Natural killer cell (primary cell): ENCODE measurements at regions not wholly inside any gene's neighbourhood (a gene's known extent, or its start where the extent isn't known, plus 50 kb on each side); places are given as distances from the start of the nearest gene placed in this dataset.

Source experiments
- ATAC-seq, 3 donors: fragments of 150-1000 bp in 2 of 3; fragments of 200-7000 bp in 1 of 3; cut with Tn5 transposase; 1 replicate in 1 of 3; 2 replicates in 2 of 3; pipeline ENCODE4 v1.10.0; 2021; ENCODE audit warnings: mild to moderate bottlenecking in 2 of 3, moderate library complexity in 2 of 3
- DNase-seq, 2 donors: peaks; one replicate each; pipeline versions ENCODE4 v3.0.0 to v3.0.0-alpha.2; 2013 to 2021; ENCODE audit warnings: mixed read lengths in 1 of 2
- H3K27ac ChIP-seq: one replicate; pipeline ENCODE4 v1.5.1; 2013; ENCODE audit warnings: mild to moderate bottlenecking, low read length
- H3K27me3 ChIP-seq: one replicate; pipeline ENCODE4 v1.6.1; 2013; ENCODE audit warnings: low read length; ENCODE audit not compliant: control insufficient read depth, insufficient read depth
- H3K36me3 ChIP-seq: one replicate; pipeline ENCODE4 v1.6.1; 2013; ENCODE audit warnings: low read length; ENCODE audit not compliant: control insufficient read depth, insufficient read depth
- H3K4me1 ChIP-seq: one replicate; pipeline ENCODE4 v1.6.1; 2013; ENCODE audit warnings: low read length; ENCODE audit not compliant: control insufficient read depth, insufficient read depth
- H3K4me3 ChIP-seq: one replicate; pipeline ENCODE4 v1.5.1; 2013; ENCODE audit warnings: low read length
- H3K9me3 ChIP-seq: one replicate; pipeline ENCODE4 v1.6.1; 2013; ENCODE audit warnings: low read length; ENCODE audit not compliant: control insufficient read depth, insufficient read depth
- H3K27ac Mint-ChIP-seq, 2 donors: one replicate each; pipeline ENCODE4 v1.8.0; 2022; ENCODE audit warnings: mild to moderate bottlenecking in 2 of 2, mixed read lengths in 2 of 2, moderate library complexity in 1 of 2
- H3K27me3 Mint-ChIP-seq, 2 donors: one replicate each; pipeline ENCODE4 v1.8.0; 2022; ENCODE audit warnings: low read depth in 2 of 2, mixed read lengths in 2 of 2
- H3K36me3 Mint-ChIP-seq: one replicate; pipeline ENCODE4 v1.8.0; 2022; ENCODE audit warnings: mixed read lengths
- H3K4me1 Mint-ChIP-seq, 2 donors: one replicate each; pipeline ENCODE4 v1.8.0; 2022; ENCODE audit warnings: mixed read lengths in 2 of 2
- H3K4me3 Mint-ChIP-seq: one replicate; pipeline ENCODE4 v1.8.0; 2022; ENCODE audit warnings: mild to moderate bottlenecking, moderate library complexity, mixed read lengths
- H3K9me3 Mint-ChIP-seq, 2 donors: one replicate each; pipeline ENCODE4 v1.8.0; 2022; ENCODE audit warnings: mixed read lengths in 2 of 2
- CTCF ChIP-seq: fragments of 200-600 bp; IDR thresholded peaks from one replicate; pipeline ENCODE4 v1.8.0; 2022; ENCODE audit warnings: antibody characterized with exemption
- WGBS: methylation state at CpG from one replicate; pipeline ENCODE4 v1.1.7; 2013; ENCODE audit warnings: missing lambda C conversion rate; ENCODE audit not compliant: insufficient coverage; 5-methylcytosine and 5-hydroxymethylcytosine counted together
- intact Hi-C: fragments of 100-400 bp; cut with micrococcal nuclease; formaldehyde crosslinking; loops from one replicate; pipeline ENCODE4 v1.14.2; 2022

- no peaks in the 10 kb centered on the region for H3K36me3 Mint-ChIP-seq
- no peak for DNase-seq
- intact Hi-C loops: no loop called here
- no peak for ATAC-seq
- no peak overlapping the region for H3K4me3 Mint-ChIP-seq
- H3K4me1 ChIP-seq: no peaks in the 10 kb centered on the region
- no peaks in the 10 kb centered on the region for H3K27me3 Mint-ChIP-seq
- peaks cover 8 to 27% of the 10 kb centered on the region in 2 donors for H3K9me3 Mint-ChIP-seq
- no peaks in the 10 kb centered on the region for H3K36me3 ChIP-seq
- no peaks in the 10 kb centered on the region for H3K27me3 ChIP-seq
- no peak overlapping the region for H3K4me3 ChIP-seq
- no peak for TF ChIP-seq CTCF
- no peaks in the 10 kb centered on the region for H3K4me1 Mint-ChIP-seq
- H3K27ac Mint-ChIP-seq: no peak overlapping the region
- H3K27ac ChIP-seq: no peak overlapping the region
- peaks cover 2% of the 10 kb centered on the region for H3K9me3 ChIP-seq
Observed at GRCh38 chr1:79887059-79887458, 880.5 kb upstream of the ADGRL4 start.

- no peak overlapping the region for H3K4me3 Mint-ChIP-seq
- H3K36me3 ChIP-seq: no peaks in the 10 kb centered on the region
- H3K27ac Mint-ChIP-seq: no peak overlapping the region
- peaks cover 2% of the 10 kb centered on the region for H3K9me3 ChIP-seq
- H3K4me3 ChIP-seq: no peak overlapping the region
- H3K4me1 Mint-ChIP-seq: no peaks in the 10 kb centered on the region
- no peaks in the 10 kb centered on the region for H3K4me1 ChIP-seq
- peaks cover 10% of the 10 kb centered on the region for H3K36me3 Mint-ChIP-seq
- no peaks in the 10 kb centered on the region for H3K27me3 Mint-ChIP-seq
- intact Hi-C loops: no loop called here
- H3K27ac ChIP-seq: no peak overlapping the region
- peaks cover 9 to 24% of the 10 kb centered on the region in 2 donors for H3K9me3 Mint-ChIP-seq
- no peaks in the 10 kb centered on the region for H3K27me3 ChIP-seq
- ATAC-seq (no peak), DNase-seq (no peak)
- no peak for TF ChIP-seq CTCF
Observed at GRCh38 chr1:79885101-79885500, 878.6 kb upstream of the ADGRL4 start.

GRCh38 chr1:79877086-79877485, 870.6 kb upstream of the ADGRL4 start:
- WGBS: no CpG with 5 or more reads among the region's 2 CpGs
- DNase-seq (no peak), ATAC-seq (no peak)
- Histone ChIP-seq H3K9me3 (peaks cover 21% of the 10 kb centered on the region), H3K4me3 (no peak overlapping the region), H3K36me3 (no peaks in the 10 kb centered on the region), H3K27ac (no peak overlapping the region), H3K27me3 (no peaks in the 10 kb centered on the region), H3K4me1 (no peaks in the 10 kb centered on the region)
- H3K27me3 Mint-ChIP-seq: no peaks in the 10 kb centered on the region
- no peak overlapping the region for H3K27ac Mint-ChIP-seq
- H3K36me3 Mint-ChIP-seq: peaks cover 34% of the 10 kb centered on the region
- intact Hi-C loops: no loop called here
- peaks cover 18 to 50% of the 10 kb centered on the region in 2 donors for H3K9me3 Mint-ChIP-seq
- H3K4me1 Mint-ChIP-seq: no peaks in the 10 kb centered on the region
- H3K4me3 Mint-ChIP-seq: no peak overlapping the region
- no peak for TF ChIP-seq CTCF

- WGBS: 81% methylated on average over 5 of the region's 5 CpGs
- H3K4me1 Mint-ChIP-seq: no peaks in the 10 kb centered on the region
- H3K4me3 ChIP-seq: no peak overlapping the region
- H3K36me3 ChIP-seq: no peaks in the 10 kb centered on the region
- ATAC-seq: no peak
- no peaks in the 10 kb centered on the region for H3K27me3 Mint-ChIP-seq
- H3K4me1 ChIP-seq: no peaks in the 10 kb centered on the region
- H3K27me3 ChIP-seq: no peaks in the 10 kb centered on the region
- H3K4me3 Mint-ChIP-seq: no peak overlapping the region
- peaks cover 25% of the 10 kb centered on the region for H3K36me3 Mint-ChIP-seq
- DNase-seq: no peak
- intact Hi-C loops: no loop called here
- H3K27ac ChIP-seq: no peak overlapping the region
- H3K9me3 ChIP-seq: peaks cover 21% of the 10 kb centered on the region
- TF ChIP-seq CTCF: no peak
- H3K9me3 Mint-ChIP-seq: peaks cover 17 to 44% of the 10 kb centered on the region in 2 donors
- no peak overlapping the region for H3K27ac Mint-ChIP-seq
Observed at GRCh38 chr1:79875187-79875586, 868.7 kb upstream of the ADGRL4 start.
